Spleen (tissue), 7 donors: ENCODE measurements at regions not wholly inside any gene's neighbourhood (a gene's known extent, or its start where the extent isn't known, plus 50 kb on each side); places are given as distances from the start of the nearest gene placed in this dataset.
"Not testable (repeated sequence)": the region's sequence is repeated elsewhere in the genome, so short reads cannot be mapped to it uniquely, and the experiment has no call there.

Source experiments
- POLR2A ChIP-seq, 3 donors: fragments of 450-650 bp; IDR thresholded peaks; one replicate each; pipeline ENCODE4 v1.5.1; 2017; ENCODE audit warnings: antibody characterized with exemption in 3 of 3, mild to moderate bottlenecking in 1 of 3
- POLR2AphosphoS5 ChIP-seq, 3 donors: sonication (generic); formaldehyde crosslinking; IDR thresholded peaks; one replicate each; pipeline ENCODE4 v1.5.1; 2017; ENCODE audit warnings: antibody characterized with exemption in 3 of 3
- TF ChIP-seq, protein P1 (sequence below), 11 experiments: fragments of 200-600 bp in 7 of 11; fragments of 450-650 bp in 4 of 11; sonication (generic) in 4 of 11; IDR thresholded peaks in 8 of 11; conservative IDR thresholded peaks in 3 of 11; 1 replicate in 7 of 11; 2 replicates in 4 of 11; pipeline versions ENCODE4 v1.4.0 to v1.8.0; 2016 to 2021; ENCODE audit warnings: antibody characterized with exemption in 11 of 11, inconsistent platforms in 4 of 11, mild to moderate bottlenecking in 1 of 11
- donor health status: DM: no; HTN: no; CAD: no; lungs with moderate emphysema.
- donor health status: DM: no; HTN: no; CAD: no.
- donor health status: DM: no; HTN: no; CAD: no.

DNA sequence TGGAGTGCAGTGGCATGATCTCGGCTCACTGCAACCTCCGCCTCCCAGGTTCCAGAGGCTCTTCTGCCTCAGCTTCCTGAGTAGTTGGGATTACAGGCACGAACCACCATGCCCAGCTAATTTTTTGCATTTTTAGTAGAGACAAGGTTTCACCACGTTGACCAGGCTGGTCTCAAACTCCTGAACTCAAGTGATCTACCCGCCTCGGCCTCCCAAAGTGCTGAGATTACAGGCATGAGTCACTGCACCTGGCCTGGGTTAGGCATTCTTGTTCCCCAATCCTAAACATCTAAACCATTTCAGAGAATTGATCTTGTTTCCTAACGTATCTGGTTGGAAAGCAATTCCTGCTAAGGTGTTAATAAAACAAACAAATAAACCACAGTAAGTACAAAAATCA, 264.8 kb downstream of the EFCAB11 start:
- TF ChIP-seq, protein P1, sequence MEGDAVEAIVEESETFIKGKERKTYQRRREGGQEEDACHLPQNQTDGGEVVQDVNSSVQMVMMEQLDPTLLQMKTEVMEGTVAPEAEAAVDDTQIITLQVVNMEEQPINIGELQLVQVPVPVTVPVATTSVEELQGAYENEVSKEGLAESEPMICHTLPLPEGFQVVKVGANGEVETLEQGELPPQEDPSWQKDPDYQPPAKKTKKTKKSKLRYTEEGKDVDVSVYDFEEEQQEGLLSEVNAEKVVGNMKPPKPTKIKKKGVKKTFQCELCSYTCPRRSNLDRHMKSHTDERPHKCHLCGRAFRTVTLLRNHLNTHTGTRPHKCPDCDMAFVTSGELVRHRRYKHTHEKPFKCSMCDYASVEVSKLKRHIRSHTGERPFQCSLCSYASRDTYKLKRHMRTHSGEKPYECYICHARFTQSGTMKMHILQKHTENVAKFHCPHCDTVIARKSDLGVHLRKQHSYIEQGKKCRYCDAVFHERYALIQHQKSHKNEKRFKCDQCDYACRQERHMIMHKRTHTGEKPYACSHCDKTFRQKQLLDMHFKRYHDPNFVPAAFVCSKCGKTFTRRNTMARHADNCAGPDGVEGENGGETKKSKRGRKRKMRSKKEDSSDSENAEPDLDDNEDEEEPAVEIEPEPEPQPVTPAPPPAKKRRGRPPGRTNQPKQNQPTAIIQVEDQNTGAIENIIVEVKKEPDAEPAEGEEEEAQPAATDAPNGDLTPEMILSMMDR (IDR thresholded peaks at IDR 0.05 in 8 of 11, conservative IDR thresholded peaks at IDR 0.05 in 3 of 11) = not testable (repeated sequence)
- not testable (repeated sequence) for TF ChIP-seq POLR2AphosphoS5, POLR2A (IDR thresholded peaks at IDR 0.05)
